GM23338 (cell line): ENCODE measurements at regions not wholly inside any gene's neighbourhood (a gene's known extent, or its start where the extent isn't known, plus 50 kb on each side); places are given as distances from the start of the nearest gene placed in this dataset.

ENCODE experiments used
- ATAC-seq: fragments of 200-7000 bp; cut with Tn5 transposase; 3 replicates; pipeline ENCODE4 v1.9.1; 2020
- DNase-seq: peaks from one replicate; pipeline ENCODE4 v3.0.0-alpha.2; 2015; ENCODE audit warnings: low spot score
- H2AFZ ChIP-seq: fragments of 200-600 bp; sonication (generic); 2 replicates; pipeline ENCODE4 v1.8.0; 2016; ENCODE audit warnings: antibody characterized with exemption, mild to moderate bottlenecking, moderate library complexity
- H3F3A ChIP-seq: fragments of 200-600 bp; sonication (generic); replicated peaks from 2 replicates; pipeline ENCODE4 v1.8.0; 2017; ENCODE audit warnings: antibody characterized with exemption, mixed run types, low read depth
- H3K27ac ChIP-seq: fragments of 200-600 bp; sonication (generic); 2 replicates; pipeline ENCODE4 v1.6.1; 2016; ENCODE audit warnings: low read depth
- H3K27me3 ChIP-seq: fragments of 200-600 bp; sonication (generic); 2 replicates; pipeline ENCODE4 v1.8.0; 2016; ENCODE audit warnings: mild to moderate bottlenecking, mixed run types, moderate library complexity; ENCODE audit not compliant: insufficient read depth
- H3K36me3 ChIP-seq: fragments of 200-600 bp; sonication (generic); 2 replicates; pipeline ENCODE4 v1.8.0; 2016; ENCODE audit warnings: mild to moderate bottlenecking; ENCODE audit not compliant: insufficient read depth
- H3K4me1 ChIP-seq: fragments of 200-600 bp; sonication (generic); 2 replicates; pipeline ENCODE4 v1.8.0; 2016; ENCODE audit warnings: mild to moderate bottlenecking, moderate library complexity; ENCODE audit not compliant: insufficient read depth
- H3K4me2 ChIP-seq: fragments of 200-600 bp; sonication (generic); 2 replicates; pipeline ENCODE4 v1.7.1; 2017; ENCODE audit warnings: mixed run types
- H3K4me3 ChIP-seq: fragments of 200-600 bp; sonication (generic); 2 replicates; pipeline ENCODE4 v1.6.1; 2016; ENCODE audit warnings: mixed run types
- H3K79me2 ChIP-seq: fragments of 200-600 bp; sonication (generic); replicated peaks from 2 replicates; pipeline ENCODE4 v1.8.0; 2017; ENCODE audit warnings: mild to moderate bottlenecking; ENCODE audit not compliant: insufficient read depth
- H3K9me2 ChIP-seq: fragments of 200-600 bp; sonication (generic); 2 replicates; pipeline ENCODE4 v1.8.0; 2017; ENCODE audit not compliant: insufficient read depth
- H4K20me1 ChIP-seq: fragments of 200-600 bp; sonication (generic); replicated peaks from 2 replicates; pipeline ENCODE4 v1.8.0; 2017; ENCODE audit warnings: mild to moderate bottlenecking; ENCODE audit not compliant: insufficient read depth
- H3K27ac Mint-ChIP-seq: 2 replicates; pipeline ENCODE4 v1.8.0; 2020; ENCODE audit warnings: inconsistent platforms, mild to moderate bottlenecking, moderate library complexity, mixed read lengths
- H3K27me3 Mint-ChIP-seq: 3 replicates; pipeline ENCODE4 v1.8.0; 2022; ENCODE audit warnings: low read depth, mild to moderate bottlenecking, moderate library complexity, mixed read lengths, inconsistent platforms; ENCODE audit not compliant: insufficient read depth, poor library complexity
- H3K36me3 Mint-ChIP-seq: 3 replicates; pipeline ENCODE4 v1.8.0; 2021; ENCODE audit warnings: low read depth, mild to moderate bottlenecking, inconsistent platforms, moderate library complexity, mixed read lengths
- H3K4me1 Mint-ChIP-seq: 3 replicates; pipeline ENCODE4 v1.8.0; 2020; ENCODE audit warnings: mild to moderate bottlenecking, inconsistent platforms, mixed read lengths
- H3K4me3 Mint-ChIP-seq: 3 replicates; pipeline ENCODE4 v1.8.0; 2021; ENCODE audit warnings: moderate library complexity, mild to moderate bottlenecking, inconsistent platforms, mixed read lengths
- H3K9me3 Mint-ChIP-seq: 3 replicates; pipeline ENCODE4 v1.8.0; 2020; ENCODE audit warnings: moderate library complexity, mild to moderate bottlenecking, inconsistent platforms, mixed read lengths
- CREB1 ChIP-seq: fragments of 250-450 bp; sonication (Bioruptor Pico); IDR thresholded peaks from 2 replicates; pipeline ENCODE4 v1.5.0; 2020; ENCODE audit warnings: low read depth, mild to moderate bottlenecking, moderate library complexity
- ETS1 ChIP-seq: IDR thresholded peaks from 2 replicates; pipeline ENCODE4 v1.6.1; 2016; ENCODE audit warnings: antibody characterized with exemption
- EZH2phosphoT487 ChIP-seq: fragments of 200-600 bp; sonication (generic); IDR thresholded peaks from one replicate; pipeline ENCODE4 v1.8.1; 2018; ENCODE audit warnings: antibody characterized with exemption; ENCODE audit not compliant: unreplicated experiment
- NANOG ChIP-seq: IDR thresholded peaks from 2 replicates; pipeline ENCODE4 v1.6.1; 2016; ENCODE audit warnings: antibody characterized with exemption, borderline replicate concordance
- POLR2AphosphoS5 ChIP-seq: IDR thresholded peaks from 2 replicates; pipeline ENCODE4 v1.6.1; 2016; ENCODE audit warnings: antibody characterized with exemption, low read depth
- REST ChIP-seq: IDR thresholded peaks from one replicate; pipeline ENCODE4 v1.6.1; 2018; ENCODE audit warnings: antibody characterized with exemption; ENCODE audit not compliant: unreplicated experiment
- ZNF462 ChIP-seq: fragments of 250-450 bp; sonication (Bioruptor Pico); IDR thresholded peaks from 2 replicates; pipeline ENCODE4 v1.5.0; 2020; ENCODE audit warnings: mild to moderate bottlenecking, moderate library complexity

GRCh38 chr14:34069854-34070582, 119.1 kb upstream of the EGLN3 start:
- TF ChIP-seq EZH2phosphoT487 (no peak), REST (no peak), ETS1 (no peak), CREB1 (CRISPR knock-in tag) (no peak), ZNF462 (CRISPR knock-in tag) (no peak), POLR2AphosphoS5 (no peak), NANOG (no peak)
- H3K4me2 ChIP-seq = no peak overlapping the region
- Mint-ChIP-seq H3K4me3 (no peak overlapping the region), H3K9me3 (0 out of 3 replicates have a peak, but pooled peaks cover 3% of the 10 kb centered on the region), H3K27me3 (no peaks in the 10 kb centered on the region), H3K36me3 (no peaks in the 10 kb centered on the region), H3K4me1 (no peaks in the 10 kb centered on the region), H3K27ac (no peak overlapping the region)
- H3K27me3 ChIP-seq = no peaks in the 10 kb centered on the region
- no peaks in the 10 kb centered on the region; the same call in 1 of the 2 replicates for H3K9me2 ChIP-seq
- H3K27ac ChIP-seq = no peak overlapping the region
- no peak for DNase-seq
- H3K4me1 ChIP-seq = no peaks in the 10 kb centered on the region
- H3K36me3 ChIP-seq = no peaks in the 10 kb centered on the region
- H3F3A ChIP-seq = no peaks in the 10 kb centered on the region
- H3K79me2 ChIP-seq = no peaks in the 10 kb centered on the region
- no peak overlapping the region for H3K4me3 ChIP-seq
- no peaks in the 10 kb centered on the region for H4K20me1 ChIP-seq
- ATAC-seq = no peak
- no peak overlapping the region for H2AFZ ChIP-seq
